22Rv1 (cell line): ENCODE measurements at regions not wholly inside any gene's neighbourhood (a gene's known extent, or its start where the extent isn't known, plus 50 kb on each side); places are given as distances from the start of the nearest gene placed in this dataset.

Source experiments
- CTCF ChIP-seq: fragments of 450-650 bp; IDR thresholded peaks from 2 replicates; pipeline ENCODE4 v1.5.1; 2017; ENCODE audit warnings: mild to moderate bottlenecking
- ZFX ChIP-seq: fragments of 450-650 bp; IDR thresholded peaks from 2 replicates; pipeline ENCODE4 v1.6.1; 2017; ENCODE audit warnings: antibody characterized with exemption, borderline replicate concordance

GRCh38 chr10:8246548-8246947 is 192.1 kb downstream of the GATA3 start:
- TF ChIP-seq CTCF: no peak
- no peak for TF ChIP-seq ZFX
